RWPE1 (cell line): ENCODE measurements at regions not wholly inside any gene's neighbourhood (a gene's known extent, or its start where the extent isn't known, plus 50 kb on each side); places are given as distances from the start of the nearest gene placed in this dataset.

Experiments used
- CTCF ChIA-PET: fragments of 350-600 bp; sonication (Branson Sonifier 250); formaldehyde crosslinking; extraction: SDS; loops from one replicate; lab custom pipeline; 2021; lab: Yijun Ruan, JAX
- POLR2A ChIA-PET: fragments of 400-600 bp; formaldehyde crosslinking; extraction: SDS; loops from one replicate; lab custom pipeline; 2020; ENCODE audit warnings: antibody characterized with exemption; ENCODE audit not compliant: low non-redundant PET; lab: Yijun Ruan, JAX
- DNase-seq: peaks from one replicate; pipeline ENCODE4 v3.0.0; 2012; ENCODE audit warnings: low spot score
- H3K27ac ChIP-seq: fragments of 450-650 bp; 2 replicates; pipeline ENCODE4 v1.5.1; 2017
- CTCF ChIP-seq: fragments of 450-650 bp; conservative IDR thresholded peaks from 2 replicates; pipeline ENCODE4 v1.5.1; 2017; ENCODE audit warnings: low read depth, mild to moderate bottlenecking

- H3K27ac ChIP-seq: no peak overlapping the region
- DNase-seq: no peak
- CTCF ChIA-PET: no interaction called here
- POLR2A ChIA-PET: no interaction called here
- no peak for TF ChIP-seq CTCF
Measured at GRCh38 chr13:76542176-76542575, 344.0 kb downstream of the KCTD12 start.

- CTCF ChIA-PET: no interaction called here
- DNase-seq: no peak
- no peak overlapping the region for H3K27ac ChIP-seq
- POLR2A ChIA-PET: no interaction called here
- no peak for TF ChIP-seq CTCF
Measured at GRCh38 chr13:76538004-76538403, 348.2 kb downstream of the KCTD12 start.

- no peak for DNase-seq
- TF ChIP-seq CTCF: no peak
- no peak overlapping the region for H3K27ac ChIP-seq
- CTCF ChIA-PET: no interaction called here
- POLR2A ChIA-PET: no interaction called here
Measured at GRCh38 chr13:76533251-76533650, 353.0 kb downstream of the KCTD12 start.

GRCh38 chr13:76527041-76527440 lies 359.2 kb downstream of the KCTD12 start:
- DNase-seq: no peak
- ChIA-PET CTCF (no interaction called here), POLR2A (no interaction called here)
- TF ChIP-seq CTCF: no peak
- no peak overlapping the region for H3K27ac ChIP-seq

- ChIA-PET POLR2A (no interaction called here), CTCF (interaction anchor here (0.7 kb wide), 1 partner anchor 271 kb away, joined by 6 read pairs; no protein-coding TSS in a partner anchor)
Measured at GRCh38 chr13:76523740-76524340, 362.4 kb downstream of the KCTD12 start.

GRCh38 chr13:76522083-76522755 lies 364.0 kb downstream of the KCTD12 start:
- POLR2A ChIA-PET: no interaction called here
- TF ChIP-seq CTCF: no peak
- peak; percentile 36 for DNase-seq
- H3K27ac ChIP-seq: peak overlapping the region; percentile 19; the same call in 1 of the 2 replicates
- CTCF ChIA-PET: interaction anchor here (0.5 to 0.7 kb wide), 5 partner anchors 29 to 1607 kb away, joined by 3 read pairs; no protein-coding TSS in a partner anchor

More at GRCh38 chr13:76523740-76524340, 362.4 kb downstream of the KCTD12 start:
- DNase-seq: no peak
- H3K27ac ChIP-seq: no peak overlapping the region
- no peak for TF ChIP-seq CTCF
